ENCODE measurements at regions not wholly inside any gene's neighbourhood (a gene's known extent, or its start where the extent isn't known, plus 50 kb on each side); places are given as distances from the start of the nearest gene placed in this dataset.

GRCh38 chr11:37378958-37379357 lies 780.9 kb upstream of the RAG2 start:
- no peaks in the 10 kb centered on the region for H3K9me3 ChIP-seq
- no peaks in the 10 kb centered on the region for H3K4me1 ChIP-seq
- no peak for TF ChIP-seq CTCF (IDR thresholded peaks at IDR 0.05)
- no peak for TF ChIP-seq POLR2A (IDR thresholded peaks at IDR 0.05)
- H3K27ac ChIP-seq = no peak overlapping the region
- no peaks in the 10 kb centered on the region for H3K36me3 ChIP-seq
- intact Hi-C loops (cut with DNase I; ENCODE audit: low total_unique reads) = no loop called here
- H3K27me3 ChIP-seq = no peaks in the 10 kb centered on the region
- no peak for DNase-seq
- H3K4me3 ChIP-seq = no peak overlapping the region

GRCh38 chr11:37372667-37373066 lies 774.6 kb upstream of the RAG2 start:
- Histone ChIP-seq H3K4me3 (no peak overlapping the region), H3K9me3 (peaks cover 0 to 4% of the 10 kb centered on the region in 2 donors), H3K27me3 (no peaks in the 10 kb centered on the region), H3K4me1 (no peaks in the 10 kb centered on the region), H3K36me3 (no peaks in the 10 kb centered on the region), H3K27ac (no peak overlapping the region)
- no peak for DNase-seq
- intact Hi-C loops (cut with DNase I; ENCODE audit: low total_unique reads) = no loop called here
- no peak for TF ChIP-seq POLR2A (IDR thresholded peaks at IDR 0.05)
- no peak for TF ChIP-seq CTCF (IDR thresholded peaks at IDR 0.05)

- TF ChIP-seq CTCF (IDR thresholded peaks at IDR 0.05) (no peak), POLR2A (IDR thresholded peaks at IDR 0.05) (no peak)
Measured at GRCh38 chr11:37371346-37371970, 773.4 kb upstream of the RAG2 start.

GRCh38 chr11:37370817-37371216 lies 772.8 kb upstream of the RAG2 start:
- no peaks in the 10 kb centered on the region for H3K4me1 ChIP-seq
- intact Hi-C loops (cut with DNase I; ENCODE audit: low total_unique reads) = no loop called here
- H3K36me3 ChIP-seq = no peaks in the 10 kb centered on the region
- H3K9me3 ChIP-seq = peaks cover 0 to 4% of the 10 kb centered on the region in 2 donors
- no peak for DNase-seq
- TF ChIP-seq CTCF (IDR thresholded peaks at IDR 0.05) (no peak), POLR2A (IDR thresholded peaks at IDR 0.05) (no peak)
- no peak overlapping the region for H3K27ac ChIP-seq
- no peaks in the 10 kb centered on the region for H3K27me3 ChIP-seq
- H3K4me3 ChIP-seq = no peak overlapping the region

More at GRCh38 chr11:37371346-37371970, 773.4 kb upstream of the RAG2 start:
- no peaks in the 10 kb centered on the region for H3K4me1 ChIP-seq
- no peak overlapping the region for H3K4me3 ChIP-seq
- H3K27me3 ChIP-seq = no peaks in the 10 kb centered on the region
- H3K36me3 ChIP-seq = no peaks in the 10 kb centered on the region
- DNase-seq = no peak
- H3K27ac ChIP-seq = no peak overlapping the region
- intact Hi-C loops (cut with DNase I; ENCODE audit: low total_unique reads) = no loop called here
- H3K9me3 ChIP-seq = peaks cover 0 to 4% of the 10 kb centered on the region in 2 donors

- Histone ChIP-seq H3K4me1 (no peaks in the 10 kb centered on the region), H3K36me3 (no peaks in the 10 kb centered on the region), H3K27me3 (no peaks in the 10 kb centered on the region), H3K4me3 (no peak overlapping the region), H3K9me3 (peaks cover 0 to 4% of the 10 kb centered on the region in 2 donors), H3K27ac (no peak overlapping the region)
- intact Hi-C loops (cut with DNase I; ENCODE audit: low total_unique reads) = no loop called here
- TF ChIP-seq POLR2A (IDR thresholded peaks at IDR 0.05) = no peak
- TF ChIP-seq CTCF (IDR thresholded peaks at IDR 0.05) = no peak
- no peak for DNase-seq
Measured at GRCh38 chr11:37364246-37364839, 766.3 kb upstream of the RAG2 start.

Data from uterus (tissue), 3 donors.